ENCODE measurements at regions not wholly inside any gene's neighbourhood (a gene's known extent, or its start where the extent isn't known, plus 50 kb on each side); places are given as distances from the start of the nearest gene placed in this dataset.

- H2AFZ ChIP-seq: no peak overlapping the region
- H3K4me3 ChIP-seq (ENCODE audit: low read depth, low read length): no peak overlapping the region
- H3K27ac ChIP-seq: no peak overlapping the region
- no peaks in the 10 kb centered on the region for H3K27me3 ChIP-seq (ENCODE audit: control insufficient read depth, insufficient read depth, low read length)
- H3K4me2 ChIP-seq (ENCODE audit: low read length): no peak overlapping the region
- no peaks in the 10 kb centered on the region for H3K79me2 ChIP-seq
- no peak for TF ChIP-seq CTCF (IDR thresholded peaks at IDR 0.05)
- H3K9ac ChIP-seq: no peak overlapping the region
- no peaks in the 10 kb centered on the region for H3K4me1 ChIP-seq
- H3K9me3 ChIP-seq (ENCODE audit: control insufficient read depth, low read length): no peaks in the 10 kb centered on the region
- no peaks in the 10 kb centered on the region for H3K36me3 ChIP-seq (ENCODE audit: control insufficient read depth, insufficient read depth, low read length)
These were observed 97.8 kb upstream of the POU3F3 start for GRCh38 chr2:104756118-104756517.

GRCh38 chr2:104757056-104757455 lies 96.9 kb upstream of the POU3F3 start:
- no peak overlapping the region for H3K27ac ChIP-seq

GRCh38 chr2:104758199-104758620 lies 95.7 kb upstream of the POU3F3 start:
- Histone ChIP-seq H3K9ac (no peak overlapping the region), H3K27ac (no peak overlapping the region), H3K4me3 (ENCODE audit: low read depth, low read length) (no peak overlapping the region), H3K27me3 (ENCODE audit: control insufficient read depth, insufficient read depth, low read length) (no peaks in the 10 kb centered on the region), H3K9me3 (ENCODE audit: control insufficient read depth, low read length) (no peaks in the 10 kb centered on the region), H3K4me1 (no peaks in the 10 kb centered on the region), H3K36me3 (ENCODE audit: control insufficient read depth, insufficient read depth, low read length) (no peaks in the 10 kb centered on the region), H3K4me2 (ENCODE audit: low read length) (no peak overlapping the region), H3K79me2 (no peaks in the 10 kb centered on the region), H2AFZ (no peak overlapping the region)
- no peak for TF ChIP-seq CTCF (IDR thresholded peaks at IDR 0.05)

More at GRCh38 chr2:104757056-104757455, 96.9 kb upstream of the POU3F3 start:
- Histone ChIP-seq H3K9me3 (ENCODE audit: control insufficient read depth, low read length) (no peaks in the 10 kb centered on the region), H3K36me3 (ENCODE audit: control insufficient read depth, insufficient read depth, low read length) (no peaks in the 10 kb centered on the region), H3K4me2 (ENCODE audit: low read length) (no peak overlapping the region), H3K79me2 (no peaks in the 10 kb centered on the region), H2AFZ (no peak overlapping the region), H3K4me1 (no peaks in the 10 kb centered on the region), H3K27me3 (ENCODE audit: control insufficient read depth, insufficient read depth, low read length) (no peaks in the 10 kb centered on the region), H3K9ac (no peak overlapping the region), H3K4me3 (ENCODE audit: low read depth, low read length) (no peak overlapping the region)
- TF ChIP-seq CTCF (IDR thresholded peaks at IDR 0.05): no peak

- Histone ChIP-seq H3K79me2 (no peaks in the 10 kb centered on the region), H3K27ac (no peak overlapping the region), H3K4me3 (ENCODE audit: low read depth, low read length) (no peak overlapping the region), H3K9me3 (ENCODE audit: control insufficient read depth, low read length) (no peaks in the 10 kb centered on the region), H3K36me3 (ENCODE audit: control insufficient read depth, insufficient read depth, low read length) (no peaks in the 10 kb centered on the region), H3K4me1 (no peaks in the 10 kb centered on the region), H2AFZ (no peak overlapping the region), H3K9ac (no peak overlapping the region), H3K4me2 (ENCODE audit: low read length) (no peak overlapping the region), H3K27me3 (ENCODE audit: control insufficient read depth, insufficient read depth, low read length) (no peaks in the 10 kb centered on the region)
- no peak for TF ChIP-seq CTCF (IDR thresholded peaks at IDR 0.05)
These were observed 91.9 kb upstream of the POU3F3 start for GRCh38 chr2:104762031-104762430.

- Histone ChIP-seq H3K4me3 (ENCODE audit: low read depth, low read length) (no peak overlapping the region), H3K27ac (no peak overlapping the region), H2AFZ (no peak overlapping the region), H3K36me3 (ENCODE audit: control insufficient read depth, insufficient read depth, low read length) (no peaks in the 10 kb centered on the region), H3K4me1 (no peaks in the 10 kb centered on the region), H3K79me2 (no peaks in the 10 kb centered on the region), H3K4me2 (ENCODE audit: low read length) (no peak overlapping the region), H3K9ac (no peak overlapping the region), H3K9me3 (ENCODE audit: control insufficient read depth, low read length) (no peaks in the 10 kb centered on the region), H3K27me3 (ENCODE audit: control insufficient read depth, insufficient read depth, low read length) (no peaks in the 10 kb centered on the region)
- no peak for TF ChIP-seq CTCF (IDR thresholded peaks at IDR 0.05)
These were observed 87.2 kb upstream of the POU3F3 start for GRCh38 chr2:104766683-104767082.
